GM19025 (cell line): ENCODE measurements at regions not wholly inside any gene's neighbourhood (a gene's known extent, or its start where the extent isn't known, plus 50 kb on each side); places are given as distances from the start of the nearest gene placed in this dataset.

Source experiments
- ATAC-seq: cut with Tn5 transposase; IDR thresholded peaks from one replicate; pipeline ENCODE4 v1.9.1; 2021; ENCODE audit warnings: mild to moderate bottlenecking, low read depth, moderate library complexity; ENCODE audit not compliant: unreplicated experiment

- ATAC-seq: no peak
These were observed 200.0 kb downstream of the MANEA start for GRCh38 chr6:95777338-95777737.

DNA sequence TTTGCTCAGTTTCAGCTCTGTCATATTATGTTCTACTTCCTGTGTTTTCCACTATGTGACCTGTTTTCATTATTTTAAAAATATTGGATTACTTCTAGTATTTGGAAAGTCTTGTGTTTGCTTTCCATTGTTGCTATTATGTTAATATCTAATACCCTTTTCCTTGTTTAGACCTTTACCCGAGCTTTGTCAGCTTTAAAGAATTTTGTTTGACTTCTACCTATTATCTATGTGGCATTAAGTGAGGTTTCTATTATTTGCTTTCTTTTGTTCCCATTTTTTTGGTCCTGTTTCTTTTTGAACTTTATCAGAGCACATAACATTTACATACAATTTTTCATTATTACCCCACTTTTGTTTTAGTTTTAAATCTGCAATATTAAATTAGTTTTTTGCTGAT lies 202.7 kb downstream of the MANEA start:
- no peak for ATAC-seq

GRCh38 chr6:95784019-95784418 lies 206.7 kb downstream of the MANEA start:
- ATAC-seq: no peak

GRCh38 chr6:95784869-95785268 lies 207.5 kb downstream of the MANEA start:
- no peak for ATAC-seq

GRCh38 chr6:95785785-95786184 lies 208.4 kb downstream of the MANEA start:
- ATAC-seq: no peak

- no peak for ATAC-seq
These were observed 209.5 kb downstream of the MANEA start for GRCh38 chr6:95786802-95787201.

DNA sequence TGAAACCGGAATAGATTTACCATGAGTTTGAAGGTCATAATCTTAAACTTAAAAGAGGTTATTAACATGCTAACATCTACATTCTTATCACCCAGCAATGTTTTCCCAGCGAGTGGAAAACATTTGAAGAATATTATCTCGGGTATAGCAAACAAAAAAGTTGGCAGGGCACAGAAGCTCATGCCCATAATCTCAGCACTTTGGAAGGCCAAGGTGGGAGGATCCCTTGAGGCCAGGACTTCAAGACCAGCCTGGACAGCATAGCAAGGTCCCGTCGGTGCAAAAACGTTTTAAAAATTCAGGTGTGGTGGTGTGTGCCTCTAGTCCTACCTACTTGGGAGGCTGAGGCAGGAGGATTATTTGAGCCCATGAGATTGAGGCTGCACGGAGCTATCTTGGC lies 213.5 kb downstream of the MANEA start:
- ATAC-seq: no peak

DNA sequence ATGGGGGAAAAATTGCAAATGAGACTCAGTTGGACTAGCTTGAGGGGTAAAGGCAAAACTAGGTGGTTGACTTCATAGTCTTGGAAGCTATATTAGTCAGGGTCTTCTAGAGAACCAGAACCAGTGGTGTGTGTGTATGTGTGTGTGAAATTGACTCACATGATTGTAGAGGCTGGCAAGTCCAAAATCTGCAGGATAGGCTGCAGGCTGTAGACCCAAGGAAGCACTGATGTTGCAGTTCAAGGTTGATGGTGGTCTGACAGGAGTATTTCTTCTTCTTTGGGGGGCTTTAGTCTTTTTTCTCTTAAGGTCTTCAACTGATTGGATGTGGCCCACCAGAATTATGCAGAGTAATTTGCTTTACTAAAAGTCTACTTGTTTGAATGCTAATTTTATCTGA lies 217.4 kb downstream of the MANEA start:
- ATAC-seq: no peak

DNA sequence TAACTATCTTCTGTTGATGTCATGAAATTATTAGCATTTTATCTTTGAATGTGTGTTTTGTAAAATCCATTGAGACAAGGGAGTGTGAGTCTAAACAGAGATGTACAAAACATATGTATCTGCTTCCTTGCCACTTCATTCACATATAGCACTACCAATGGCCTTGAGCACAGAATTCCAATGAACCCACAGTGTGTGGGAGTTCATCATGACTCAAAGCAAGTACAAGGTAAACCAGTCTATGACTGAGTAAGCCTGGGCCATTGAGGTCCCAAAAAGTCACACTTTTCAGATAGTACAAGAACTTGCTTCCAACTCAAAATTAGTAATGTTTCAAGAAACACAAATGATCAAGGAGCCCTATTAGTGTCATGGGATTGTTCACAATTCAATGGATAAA lies 218.6 kb downstream of the MANEA start:
- no peak for ATAC-seq

DNA sequence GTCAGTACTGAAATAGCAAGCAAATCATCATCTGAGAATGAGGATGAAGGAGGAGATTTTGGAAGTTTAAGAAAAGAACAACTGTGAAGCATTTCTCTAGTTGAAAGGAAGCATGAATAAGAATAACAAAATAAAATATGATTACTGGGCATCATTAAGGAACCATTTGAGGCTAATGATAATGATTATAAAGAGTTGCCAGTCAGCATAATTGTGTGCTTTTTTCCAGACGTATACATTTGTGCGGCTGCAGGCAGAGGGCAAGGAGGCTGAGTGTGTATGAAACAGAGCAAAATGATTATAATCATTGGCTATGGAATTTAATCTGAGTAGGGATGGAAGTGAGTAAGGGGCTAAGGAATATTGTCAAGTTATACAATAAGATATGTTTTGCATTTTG lies 218.7 kb upstream of the FUT9 start:
- no peak for ATAC-seq

GRCh38 chr6:95802978-95803377 lies 212.8 kb upstream of the FUT9 start:
- ATAC-seq: no peak

DNA sequence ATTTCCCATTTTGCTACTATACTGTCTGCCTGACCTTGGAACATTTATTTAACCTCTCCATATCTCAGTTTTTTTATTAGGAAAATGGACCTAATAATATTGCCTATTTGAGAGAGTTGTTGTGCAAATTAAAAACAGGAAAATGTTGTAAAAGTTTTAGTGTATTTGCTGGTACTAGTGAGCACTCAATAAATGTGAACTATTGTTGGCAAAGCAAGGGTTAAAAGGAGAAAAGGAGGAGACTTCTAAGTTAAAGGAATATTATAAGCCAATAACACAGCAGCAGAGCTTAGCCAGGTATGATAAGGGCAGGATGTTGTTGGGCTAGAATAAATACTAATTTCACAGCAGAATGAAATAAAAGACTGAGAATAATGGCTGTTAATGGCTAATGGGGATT lies 211.9 kb upstream of the FUT9 start:
- no peak for ATAC-seq

DNA sequence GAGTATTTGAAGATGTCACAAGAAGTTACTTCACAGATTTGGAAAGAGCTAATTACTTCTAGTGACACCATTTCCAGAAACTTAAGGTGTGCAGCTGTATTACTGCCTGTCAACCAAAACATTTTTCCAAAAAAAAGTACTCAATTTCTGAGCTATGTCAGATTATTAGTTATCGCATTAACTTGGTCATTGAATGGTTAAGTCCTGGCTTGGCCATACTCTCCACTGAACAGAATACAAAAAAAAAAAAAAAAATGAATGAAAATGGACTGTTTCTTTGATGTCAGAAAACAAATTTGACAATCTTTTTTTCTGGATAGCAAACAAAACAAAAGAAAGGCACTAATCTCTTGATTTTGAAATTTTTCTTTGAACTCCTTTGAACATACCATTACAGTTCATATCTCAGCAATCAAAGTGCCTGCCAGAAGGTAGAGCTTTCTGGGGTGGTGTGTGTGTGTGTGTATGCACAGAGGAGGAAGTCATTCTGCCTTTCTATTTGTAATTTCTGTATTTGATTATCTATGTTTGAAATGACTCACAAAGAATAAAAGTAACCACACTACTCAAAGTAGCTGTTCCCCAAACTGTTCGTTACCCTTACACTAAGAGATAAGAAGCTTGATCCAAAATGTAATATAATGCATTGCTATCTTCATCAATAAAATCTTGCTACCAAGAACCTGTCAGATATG lies 210.8 kb upstream of the FUT9 start:
- ATAC-seq: no peak

GRCh38 chr6:95805699-95806098 lies 210.1 kb upstream of the FUT9 start:
- no peak for ATAC-seq

DNA sequence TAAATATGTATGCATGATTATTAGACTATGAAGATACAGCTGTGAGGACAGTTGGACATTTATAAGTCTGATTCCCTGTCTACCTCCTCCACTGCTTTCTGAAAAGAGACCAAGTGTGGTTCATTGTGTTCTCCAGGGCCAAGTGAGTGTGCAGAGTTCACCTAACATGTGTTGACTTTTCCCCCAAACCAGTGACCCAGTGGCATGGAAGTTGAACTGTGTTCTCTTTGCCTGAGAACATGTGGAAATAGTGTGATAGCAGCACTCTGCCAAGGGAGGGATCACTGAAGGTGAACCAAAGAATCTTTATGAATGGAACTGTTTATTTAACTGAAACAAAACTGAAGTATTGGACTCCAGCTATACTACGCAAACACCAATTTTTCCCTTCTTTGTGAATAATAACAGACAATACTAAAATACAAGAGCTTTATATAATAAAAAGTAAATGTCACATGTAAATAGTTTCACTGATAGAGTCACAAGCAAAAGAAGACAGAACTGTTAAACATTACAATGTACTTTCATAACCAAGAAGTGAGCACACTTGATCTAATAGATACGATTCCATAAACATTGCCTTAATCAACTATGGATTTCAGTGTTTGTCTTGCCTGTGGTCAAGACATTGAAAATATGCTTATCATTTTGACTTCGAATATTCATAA lies 200.3 kb upstream of the FUT9 start:
- no peak for ATAC-seq

DNA sequence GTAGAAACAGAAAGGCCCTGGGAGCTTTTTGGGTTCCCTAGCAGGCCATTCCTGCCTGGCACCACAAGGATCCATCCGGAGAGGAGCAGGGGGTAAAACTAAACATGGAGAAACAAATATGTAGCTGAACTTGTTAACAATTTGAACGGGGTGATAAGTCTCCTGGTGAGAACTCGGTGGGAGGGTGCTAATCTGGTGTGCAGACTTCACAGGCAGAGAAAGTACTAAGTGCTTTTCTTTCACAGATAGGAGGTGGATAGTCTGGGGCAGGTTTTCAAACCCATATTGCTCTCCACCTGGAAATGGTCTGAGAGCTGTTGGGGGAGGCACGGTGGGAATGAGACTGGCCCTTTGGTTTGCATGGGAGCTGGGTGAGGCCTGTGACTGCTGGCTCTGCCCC lies 196.3 kb upstream of the FUT9 start:
- ATAC-seq: no peak

GRCh38 chr6:95819939-95820338 lies 195.8 kb upstream of the FUT9 start:
- no peak for ATAC-seq

DNA sequence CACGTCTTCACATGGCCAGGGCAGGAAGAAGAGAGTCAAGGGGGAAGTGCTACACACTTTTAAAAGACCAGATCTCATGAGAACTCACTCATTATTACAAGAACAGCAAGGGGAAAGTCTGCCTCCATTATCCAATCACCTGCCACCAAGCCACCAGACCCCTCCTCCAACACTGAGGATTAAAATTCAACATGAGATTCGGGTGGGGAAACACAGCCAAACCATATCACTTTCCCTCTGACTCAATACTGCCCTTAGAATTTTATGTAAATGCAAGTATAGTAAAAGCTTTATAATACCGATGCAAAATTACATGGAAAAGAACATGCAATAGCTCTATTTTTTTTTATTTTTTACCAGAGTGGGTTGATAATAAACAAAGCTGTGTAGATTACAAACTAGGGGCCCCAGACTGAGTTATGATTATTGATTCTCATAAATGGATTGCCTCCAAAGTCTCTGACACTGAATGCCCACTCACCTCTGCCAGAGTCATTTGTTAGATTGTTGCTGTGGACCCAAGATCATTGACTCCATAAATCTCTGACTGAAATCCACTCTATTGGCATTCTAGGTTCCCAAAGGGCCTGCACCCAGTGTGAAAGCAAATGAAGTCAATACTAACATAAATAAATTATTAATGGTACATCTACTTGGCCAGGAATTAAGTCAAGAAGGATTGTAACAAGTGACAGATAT lies 184.8 kb upstream of the FUT9 start:
- ATAC-seq: no peak

GRCh38 chr6:95837890-95838289 lies 177.9 kb upstream of the FUT9 start:
- ATAC-seq: no peak

DNA sequence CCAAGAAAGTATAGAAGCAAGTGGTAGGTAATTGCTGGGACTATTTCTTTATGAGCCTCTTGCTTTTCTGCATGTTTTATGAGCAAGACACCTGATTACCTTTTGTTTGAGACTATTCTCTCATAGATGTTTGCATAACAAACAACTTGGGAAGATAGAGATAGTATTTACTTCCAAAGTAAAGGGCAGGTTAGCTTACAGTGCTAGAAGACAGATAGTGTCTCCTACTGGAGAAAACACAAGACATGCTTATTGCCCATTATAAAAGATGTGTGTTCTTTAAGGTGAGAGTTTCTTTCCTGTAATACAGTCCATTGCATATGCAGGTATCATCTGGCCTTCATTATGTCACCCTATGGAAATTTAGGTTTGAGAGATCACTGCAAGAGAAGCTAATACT lies 174.2 kb upstream of the FUT9 start:
- no peak for ATAC-seq

GRCh38 chr6:95846652-95847051 lies 169.1 kb upstream of the FUT9 start:
- ATAC-seq: no peak

GRCh38 chr6:95847061-95847460 lies 168.7 kb upstream of the FUT9 start:
- ATAC-seq: no peak
